Right lobe of liver (tissue), 4 donors: ENCODE measurements at regions not wholly inside any gene's neighbourhood (a gene's known extent, or its start where the extent isn't known, plus 50 kb on each side); places are given as distances from the start of the nearest gene placed in this dataset.

Experiments
- CTCF ChIP-seq, 4 donors: fragments of 200-600 bp in 3 of 4; fragments of 450-650 bp in 1 of 4; IDR thresholded peaks; one replicate each; pipeline versions ENCODE4 v1.5.1 to v1.8.0; 2016 to 2022; ENCODE audit warnings: antibody characterized with exemption in 4 of 4, mild to moderate bottlenecking in 2 of 4
- POLR2A ChIP-seq: fragments of 450-650 bp; IDR thresholded peaks from one replicate; pipeline ENCODE4 v1.6.1; 2017; ENCODE audit warnings: antibody characterized with exemption, mild to moderate bottlenecking
- donor health status: DM: no; HTN: no; CAD: no.
- donor health status: DM: no; HTN: no; CAD: no.
- donor health status: DM: no; HTN: yes; CAD: no.

- TF ChIP-seq CTCF (IDR thresholded peaks at IDR 0.05) (no peak), POLR2A (no peak)
Observed at GRCh38 chr16:64149756-64150155, 972.1 kb downstream of the CDH11 start.
